ENCODE measurements at regions not wholly inside any gene's neighbourhood (a gene's known extent, or its start where the extent isn't known, plus 50 kb on each side); places are given as distances from the start of the nearest gene placed in this dataset.

DNA sequence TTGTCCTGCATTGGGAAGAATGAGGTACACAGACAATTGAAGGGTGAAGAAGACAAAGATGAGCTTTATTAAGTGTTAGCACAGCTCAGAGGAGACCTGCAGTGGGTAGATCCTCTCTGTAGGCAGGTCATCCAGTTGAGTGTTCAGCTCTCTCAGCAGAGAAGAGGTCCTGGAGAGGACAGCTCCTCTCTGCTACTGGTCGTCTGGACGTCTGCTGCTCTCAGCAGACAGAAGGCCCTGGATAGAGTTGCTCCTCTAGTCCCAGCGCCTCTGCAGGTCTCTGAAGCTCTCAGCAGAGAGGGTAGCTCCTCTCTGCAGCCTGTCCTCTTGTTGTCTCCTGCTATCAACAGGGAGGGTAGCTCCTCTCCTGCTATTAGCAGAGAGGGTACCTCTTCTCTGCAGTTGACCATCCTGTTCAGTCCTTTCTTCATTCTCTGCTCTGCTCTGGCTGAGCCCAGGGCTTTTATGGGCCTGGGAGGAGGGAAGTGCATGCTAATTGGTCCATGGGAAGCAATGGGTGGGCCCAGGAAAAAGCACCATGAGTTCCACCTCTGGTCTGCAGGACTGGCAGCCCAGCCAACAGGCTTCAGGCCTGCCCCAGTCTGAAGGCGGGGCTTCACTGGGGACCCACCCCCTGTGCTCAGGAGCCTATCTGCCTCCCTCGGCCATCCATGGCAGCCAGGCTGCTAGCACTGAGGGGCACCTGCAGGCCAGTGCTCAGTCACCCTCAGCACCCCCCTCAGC is 54.1 kb upstream of the IBSP start:
- H3K79me2 ChIP-seq (ENCODE audit: control insufficient read depth, insufficient read depth, low read length), result no peaks in the 10 kb centered on the region
- H3K9me1 ChIP-seq (replicated peaks; ENCODE audit: control insufficient read depth, extremely low read depth, insufficient read depth, low read length), result no peaks in the 10 kb centered on the region
- intact Hi-C loops (cut with micrococcal nuclease), result no loop called here
- dilution Hi-C loops (cut with MboI; ENCODE audit: extremely low pct_ligation_motif_present, low sequenced_read_pairs), result no loop called here
- FAIRE-seq, result no peak
- no peaks in the 10 kb centered on the region for H4K20me1 ChIP-seq (replicated peaks; ENCODE audit: control insufficient read depth, extremely low read depth, insufficient read depth, low read length)
- H3K27ac ChIP-seq (ENCODE audit: insufficient read depth, low read depth, low read length), result no peak overlapping the region
- no peak for TF ChIP-seq GATA2 (IDR thresholded peaks at IDR 0.05; ENCODE audit: insufficient read depth, insufficient read length, low read depth, low read length)
- no peak for TF ChIP-seq JUN (IDR thresholded peaks at IDR 0.05; ENCODE audit: borderline replicate concordance, insufficient read depth, insufficient read length, low read depth)
- no peak for TF ChIP-seq POLR2A (IDR thresholded peaks at IDR 0.05; ENCODE audit: low read depth, low read length)
- TF ChIP-seq EZH2 (IDR thresholded peaks at IDR 0.05; ENCODE audit: borderline replicate concordance, low read depth, low read length, severe bottlenecking), result no peak
- no peak for TF ChIP-seq FOS (IDR thresholded peaks at IDR 0.05; ENCODE audit: borderline replicate concordance, insufficient read depth, low read length)
- no peak for TF ChIP-seq MYC (IDR thresholded peaks at IDR 0.05; ENCODE audit: low read depth, low read length)
- TF ChIP-seq, protein P1, sequence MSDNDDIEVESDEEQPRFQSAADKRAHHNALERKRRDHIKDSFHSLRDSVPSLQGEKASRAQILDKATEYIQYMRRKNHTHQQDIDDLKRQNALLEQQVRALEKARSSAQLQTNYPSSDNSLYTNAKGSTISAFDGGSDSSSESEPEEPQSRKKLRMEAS (IDR thresholded peaks at IDR 0.05; ENCODE audit: insufficient read depth, insufficient read length), result no peak
- TF ChIP-seq, protein P2, sequence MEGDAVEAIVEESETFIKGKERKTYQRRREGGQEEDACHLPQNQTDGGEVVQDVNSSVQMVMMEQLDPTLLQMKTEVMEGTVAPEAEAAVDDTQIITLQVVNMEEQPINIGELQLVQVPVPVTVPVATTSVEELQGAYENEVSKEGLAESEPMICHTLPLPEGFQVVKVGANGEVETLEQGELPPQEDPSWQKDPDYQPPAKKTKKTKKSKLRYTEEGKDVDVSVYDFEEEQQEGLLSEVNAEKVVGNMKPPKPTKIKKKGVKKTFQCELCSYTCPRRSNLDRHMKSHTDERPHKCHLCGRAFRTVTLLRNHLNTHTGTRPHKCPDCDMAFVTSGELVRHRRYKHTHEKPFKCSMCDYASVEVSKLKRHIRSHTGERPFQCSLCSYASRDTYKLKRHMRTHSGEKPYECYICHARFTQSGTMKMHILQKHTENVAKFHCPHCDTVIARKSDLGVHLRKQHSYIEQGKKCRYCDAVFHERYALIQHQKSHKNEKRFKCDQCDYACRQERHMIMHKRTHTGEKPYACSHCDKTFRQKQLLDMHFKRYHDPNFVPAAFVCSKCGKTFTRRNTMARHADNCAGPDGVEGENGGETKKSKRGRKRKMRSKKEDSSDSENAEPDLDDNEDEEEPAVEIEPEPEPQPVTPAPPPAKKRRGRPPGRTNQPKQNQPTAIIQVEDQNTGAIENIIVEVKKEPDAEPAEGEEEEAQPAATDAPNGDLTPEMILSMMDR (IDR thresholded peaks at IDR 0.05; ENCODE audit: extremely low read depth in 1 of 2, insufficient read depth in 1 of 2, low read depth in 1 of 2, low read length in 2 of 2), result no peak
- TF ChIP-seq POLR2AphosphoS5 (IDR thresholded peaks at IDR 0.05; ENCODE audit: insufficient read depth, low read depth, low read length), result no peak
- POLR2A ChIA-PET, result no interaction called here
- BruUV-seq (replicated peaks), result no TSS peak
- no peak overlapping the region for H2AFZ ChIP-seq (ENCODE audit: low read depth, low read length)
- H3K4me2 ChIP-seq (ENCODE audit: insufficient read depth, low read length), result no peak overlapping the region
- CTCF ChIA-PET, result interaction anchor here (1.0 kb wide), 1 partner anchor 11 kb away, joined by 3 read pairs; no protein-coding TSS in a partner anchor
- no peaks in the 10 kb centered on the region for H3K27me3 ChIP-seq (ENCODE audit: control insufficient read depth in 2 of 2, insufficient read depth in 2 of 2, low read length in 2 of 2)
- DNase-seq (ENCODE audit: low read depth, low spot score), result no peak
- H3K36me3 ChIP-seq (ENCODE audit: control insufficient read depth in 2 of 2, extremely low read depth in 1 of 2, insufficient read depth in 2 of 2, low read length in 2 of 2), result no peaks in the 10 kb centered on the region
- no peak overlapping the region for H3K4me3 ChIP-seq (replicated peaks in 1 of 3; ENCODE audit: insufficient read depth in 1 of 3, low read depth in 1 of 3, low read length in 3 of 3)
- no peaks in the 10 kb centered on the region for H3K9me3 ChIP-seq (replicated peaks; ENCODE audit: control insufficient read depth, insufficient read depth, low read length)
- H3K9ac ChIP-seq (replicated peaks; ENCODE audit: extremely low read depth, insufficient read depth, low read length), result no peak overlapping the region
- no peaks in the 10 kb centered on the region for H3K4me1 ChIP-seq (ENCODE audit: control insufficient read depth, extremely low read depth, insufficient read depth, low read length)

Data from endothelial cell of umbilical vein (primary cell).